GM21528 (cell line): ENCODE measurements at regions not wholly inside any gene's neighbourhood (a gene's known extent, or its start where the extent isn't known, plus 50 kb on each side); places are given as distances from the start of the nearest gene placed in this dataset.

Experiments
- ATAC-seq: cut with Tn5 transposase; IDR thresholded peaks from one replicate; pipeline ENCODE4 v1.9.1; 2021; ENCODE audit warnings: mild to moderate bottlenecking, moderate library complexity; ENCODE audit not compliant: unreplicated experiment, low FRiP score

GRCh38 chrY:15594179-15594578, 1069.8 kb downstream of the NLGN4Y start:
- ATAC-seq = no peak

GRCh38 chrY:15600565-15600964, 1076.2 kb downstream of the NLGN4Y start:
- no peak for ATAC-seq

GRCh38 chrY:15624370-15624769, 1100.0 kb downstream of the NLGN4Y start:
- no peak for ATAC-seq

- ATAC-seq = no peak
Measured at GRCh38 chrY:15624928-15625327, 1100.6 kb downstream of the NLGN4Y start.

- ATAC-seq = no peak
Measured at GRCh38 chrY:15648198-15648597, 1123.9 kb downstream of the NLGN4Y start.

GRCh38 chrY:15650056-15650455, 1125.7 kb downstream of the NLGN4Y start:
- no peak for ATAC-seq

- ATAC-seq = no peak
Measured at GRCh38 chrY:15688531-15688930, 1164.2 kb downstream of the NLGN4Y start.

GRCh38 chrY:15689994-15690393, 1165.7 kb downstream of the NLGN4Y start:
- no peak for ATAC-seq

- no peak for ATAC-seq
Measured at GRCh38 chrY:15702131-15702530, 1177.8 kb downstream of the NLGN4Y start.

- ATAC-seq = no peak
Measured at GRCh38 chrY:15704906-15705305, 1180.6 kb downstream of the NLGN4Y start.

- no peak for ATAC-seq
Measured at GRCh38 chrY:15749533-15750433, 1225.5 kb downstream of the NLGN4Y start.

GRCh38 chrY:15751001-15751400, 1226.7 kb downstream of the NLGN4Y start:
- ATAC-seq = no peak

- no peak for ATAC-seq
Measured at GRCh38 chrY:15756266-15756665, 1231.9 kb downstream of the NLGN4Y start.

- ATAC-seq = no peak
Measured at GRCh38 chrY:15773579-15773978, 1249.2 kb downstream of the NLGN4Y start.

- no peak for ATAC-seq
Measured at GRCh38 chrY:15775880-15776279, 1251.6 kb downstream of the NLGN4Y start.

- no peak for ATAC-seq
Measured at GRCh38 chrY:15779891-15780290, 1255.6 kb downstream of the NLGN4Y start.

- no peak for ATAC-seq
Measured at GRCh38 chrY:15800021-15800420, 1275.7 kb downstream of the NLGN4Y start.

- no peak for ATAC-seq
Measured at GRCh38 chrY:15805985-15806384, 1281.7 kb downstream of the NLGN4Y start.

- ATAC-seq = no peak
Measured at GRCh38 chrY:15814241-15814640, 1289.9 kb downstream of the NLGN4Y start.
